SK-N-SH (cell line): ENCODE measurements at regions not wholly inside any gene's neighbourhood (a gene's known extent, or its start where the extent isn't known, plus 50 kb on each side); places are given as distances from the start of the nearest gene placed in this dataset.

Source experiments
- CTCF ChIA-PET: fragments of 300-600, 350-600 bp; formaldehyde crosslinking; extraction: SDS; loops from one replicate; lab custom pipeline; 2021; lab: Yijun Ruan, JAX
- POLR2A ChIA-PET: fragments of 350-600 bp; sonication (Branson Sonifier 250); formaldehyde crosslinking; extraction: SDS; loops from one replicate; lab custom pipeline; 2020; ENCODE audit warnings: antibody characterized with exemption, inconsistent platforms; lab: Yijun Ruan, JAX
- DNase-seq: peaks from one replicate; pipeline ENCODE4 v3.0.0; 2012
- H2AFZ ChIP-seq: fragments of 200-600 bp; sonication (generic); 2 replicates; pipeline ENCODE4 v1.8.1; 2016; ENCODE audit warnings: antibody characterized with exemption, mild to moderate bottlenecking, low read depth
- H3F3A ChIP-seq: fragments of 200-600 bp; sonication (generic); replicated peaks from 2 replicates; pipeline ENCODE3; 2016; ENCODE audit warnings: antibody characterized with exemption, mild to moderate bottlenecking; ENCODE audit not compliant: insufficient read depth
- H3K27ac ChIP-seq, 2 experiments: fragments of 200-500 bp in 1 of 2; fragments of 200-600 bp in 1 of 2; sonication (Bioruptor generic) in 1 of 2; sonication (generic), shearing (Covaris generic) in 1 of 2; 2 replicates each; pipeline versions ENCODE4 v1.5.1 to v1.6.1; 2014 to 2016; ENCODE audit warnings: low read depth in 2 of 2, inconsistent platforms in 1 of 2, low read length in 1 of 2, mild to moderate bottlenecking in 1 of 2, mixed read lengths in 1 of 2
- H3K27me3 ChIP-seq: fragments of 200-600 bp; sonication (generic), shearing (Covaris generic); 2 replicates; pipeline ENCODE4 v1.6.1; 2016; ENCODE audit warnings: mixed run types; ENCODE audit not compliant: insufficient read depth
- H3K36me3 ChIP-seq, 2 experiments: fragments of 200-500 bp in 1 of 2; fragments of 200-600 bp in 1 of 2; sonication (Bioruptor generic) in 1 of 2; sonication (generic) in 1 of 2; replicated peaks in 1 of 2; 2 replicates each; pipeline versions ENCODE3 to v1.5.1; 2014 to 2016; ENCODE audit warnings: low read length in 1 of 2, mild to moderate bottlenecking in 1 of 2; ENCODE audit not compliant: insufficient read depth in 2 of 2, control insufficient read depth in 1 of 2
- H3K4me1 ChIP-seq, 2 experiments: fragments of 200-500 bp in 1 of 2; fragments of 200-600 bp in 1 of 2; sonication (Bioruptor generic) in 1 of 2; sonication (generic), shearing (Covaris generic) in 1 of 2; 2 replicates each; pipeline versions ENCODE4 v1.5.1 to v1.6.1; 2014 to 2016; ENCODE audit warnings: low read depth in 1 of 2, low read length in 1 of 2, mixed run types in 1 of 2; ENCODE audit not compliant: insufficient read depth in 2 of 2, control insufficient read depth in 1 of 2
- H3K4me2 ChIP-seq: fragments of 200-600 bp; sonication (generic), shearing (Covaris generic); 2 replicates; pipeline ENCODE4 v1.6.1; 2017; ENCODE audit warnings: mixed run types
- H3K4me3 ChIP-seq, 2 experiments: fragments of 200-500 bp in 1 of 2; fragments of 200-600 bp in 1 of 2; sonication (Bioruptor generic) in 1 of 2; sonication (generic), shearing (Covaris generic) in 1 of 2; 2 replicates each; pipeline versions ENCODE4 v1.5.1 to v1.8.1; 2014 to 2016; ENCODE audit warnings: low read depth in 2 of 2, inconsistent platforms in 1 of 2, low read length in 1 of 2, mild to moderate bottlenecking in 1 of 2, mixed read lengths in 1 of 2, moderate library complexity in 1 of 2
- H3K79me2 ChIP-seq: fragments of 200-600 bp; sonication (generic); 2 replicates; pipeline ENCODE4 v1.8.1; 2017; ENCODE audit warnings: mild to moderate bottlenecking; ENCODE audit not compliant: insufficient read depth
- H3K9ac ChIP-seq: fragments of 200-600 bp; sonication (generic); 2 replicates; pipeline ENCODE4 v1.6.1; 2017; ENCODE audit warnings: mixed run types
- H3K9me2 ChIP-seq: fragments of 200-600 bp; sonication (generic); 2 replicates; pipeline ENCODE4 v1.6.1; 2017; ENCODE audit warnings: mixed run types
- H3K9me3 ChIP-seq: fragments of 200-600 bp; sonication (generic); 2 replicates; pipeline ENCODE4 v1.6.1; 2017; ENCODE audit warnings: mixed run types, mild to moderate bottlenecking, moderate library complexity
- H4K20me1 ChIP-seq: fragments of 200-600 bp; sonication (generic); 2 replicates; pipeline ENCODE4 v1.6.1; 2017; ENCODE audit warnings: mild to moderate bottlenecking, mixed run types; ENCODE audit not compliant: insufficient read depth
- CTCF ChIP-seq: fragments of 200-600 bp; sonication (generic); IDR thresholded peaks from 2 replicates; pipeline ENCODE4 v1.6.1; 2017; ENCODE audit warnings: antibody characterized with exemption, mild to moderate bottlenecking, moderate library complexity
- ELF1 ChIP-seq: IDR thresholded peaks from 2 replicates; pipeline ENCODE4 v1.4.0; 2012
- EP300 ChIP-seq, 2 experiments: IDR thresholded peaks; 2 replicates each; pipeline versions ENCODE4 v1.4.0 to v1.6.1; 2012; ENCODE audit warnings: borderline replicate concordance in 1 of 2, low read depth in 1 of 2, low read length in 1 of 2
- EZH2phosphoT487 ChIP-seq: fragments of 200-600 bp; sonication (generic); IDR thresholded peaks from 2 replicates; pipeline ENCODE4 v1.6.1; 2017; ENCODE audit warnings: low read depth, mixed run types, mild to moderate bottlenecking, antibody characterized with exemption, moderate library complexity, borderline replicate concordance
- MAX ChIP-seq: IDR thresholded peaks from 2 replicates; pipeline ENCODE4 v1.4.0; 2012; ENCODE audit warnings: low read depth
- MEF2A ChIP-seq: IDR thresholded peaks from 2 replicates; pipeline ENCODE4 v1.4.0; 2012; ENCODE audit warnings: low read depth, borderline replicate concordance
- MXI1 ChIP-seq: IDR thresholded peaks from 2 replicates; pipeline ENCODE4 v1.6.1; 2012; ENCODE audit warnings: mild to moderate bottlenecking, low read depth, low read length, improper control_type of control experiment
- NFIC ChIP-seq: IDR thresholded peaks from 2 replicates; pipeline ENCODE4 v1.4.0; 2012; ENCODE audit warnings: borderline replicate concordance
- PBX3 ChIP-seq: IDR thresholded peaks from 2 replicates; pipeline ENCODE4; 2012
- POLR2AphosphoS5 ChIP-seq: IDR thresholded peaks from 2 replicates; pipeline ENCODE4 v1.6.1; 2012; ENCODE audit warnings: low read depth, low read length
- RCOR1 ChIP-seq: fragments of 150-350 bp; IDR thresholded peaks from 2 replicates; pipeline ENCODE4 v1.6.1; 2017; ENCODE audit warnings: antibody characterized with exemption, low read length
- RXRA ChIP-seq: IDR thresholded peaks from 2 replicates; pipeline ENCODE4 v1.4.0; 2012; ENCODE audit warnings: low read depth, mild to moderate bottlenecking, borderline replicate concordance
- SIN3A ChIP-seq: IDR thresholded peaks from 2 replicates; pipeline ENCODE4 v1.6.1; 2012; ENCODE audit warnings: low read depth, mild to moderate bottlenecking, low read length, moderate library complexity, borderline replicate concordance
- TCF12 ChIP-seq: IDR thresholded peaks from 2 replicates; pipeline ENCODE4 v1.4.0; 2012
- WGBS: methylation state at CpG from one replicate; pipeline ENCODE4 v1.1.6; 2017; ENCODE audit warnings: low lambda C conversion rate; 5-methylcytosine and 5-hydroxymethylcytosine counted together

- H3K4me1 ChIP-seq: no peaks in the 10 kb centered on the region; a peak in 1 of 4 replicates
- no peaks in the 10 kb centered on the region for H3K36me3 ChIP-seq
- H3K9me3 ChIP-seq: no peaks in the 10 kb centered on the region
- TF ChIP-seq CTCF: no peak
- no peak for TF ChIP-seq POLR2AphosphoS5
- no peak for TF ChIP-seq TCF12
- TF ChIP-seq EZH2phosphoT487: no peak
- no peak for TF ChIP-seq PBX3
- no peak for TF ChIP-seq MXI1
- TF ChIP-seq EP300 (IDR thresholded peaks at IDR 0.05; ENCODE audit: borderline replicate concordance in 1 of 2, low read depth in 1 of 2, low read length in 1 of 2): no peak
- TF ChIP-seq SIN3A: no peak
- TF ChIP-seq ELF1: no peak
- no peak for TF ChIP-seq NFIC
- no peak for TF ChIP-seq MAX
- no peak for TF ChIP-seq RCOR1
- no peak for TF ChIP-seq RXRA
- TF ChIP-seq MEF2A: no peak
- TF ChIP-seq, all 33 proteins: peak for 0
- Histone ChIP-seq H3K79me2 (no peaks in the 10 kb centered on the region), H4K20me1 (no peaks in the 10 kb centered on the region), H3F3A (no peaks in the 10 kb centered on the region), H2AFZ (no peak overlapping the region), H3K27me3 (no peaks in the 10 kb centered on the region), H3K27ac (no peak overlapping the region), H3K9ac (no peak overlapping the region), H3K9me2 (no peaks in the 10 kb centered on the region), H3K4me2 (no peak overlapping the region), H3K4me3 (no peak overlapping the region)
- ChIA-PET POLR2A (no interaction called here), CTCF (interaction anchor here (1.2 to 1.5 kb wide), 2 partner anchors 11 to 38 kb away, joined by 3 to 6 read pairs; no protein-coding TSS in a partner anchor)
- 64% methylated on average over 11 of the region's 13 CpGs for WGBS
- DNase-seq: no peak
Measured at GRCh38 chr1:25074351-25075227, 144.5 kb upstream of the RUNX3 start.
